Omental fat pad (tissue), 3 donors: ENCODE measurements at regions not wholly inside any gene's neighbourhood (a gene's known extent, or its start where the extent isn't known, plus 50 kb on each side); places are given as distances from the start of the nearest gene placed in this dataset.

Source experiments
- ATAC-seq: fragments of 150-250 bp; one replicate; pipeline ENCODE4 v1.9.1; 2016; ENCODE audit warnings: mild to moderate bottlenecking, moderate library complexity; ENCODE audit not compliant: low FRiP score
- DNase-seq: peaks from one replicate; pipeline ENCODE4 v3.0.0-alpha.2; 2019; ENCODE audit warnings: low spot score
- CTCF ChIP-seq, 3 donors: fragments of 450-650 bp; IDR thresholded peaks; one replicate each; pipeline ENCODE4 v1.5.1; 2016 to 2017; ENCODE audit warnings: antibody characterized with exemption in 3 of 3, mild to moderate bottlenecking in 3 of 3, moderate library complexity in 2 of 3

DNA sequence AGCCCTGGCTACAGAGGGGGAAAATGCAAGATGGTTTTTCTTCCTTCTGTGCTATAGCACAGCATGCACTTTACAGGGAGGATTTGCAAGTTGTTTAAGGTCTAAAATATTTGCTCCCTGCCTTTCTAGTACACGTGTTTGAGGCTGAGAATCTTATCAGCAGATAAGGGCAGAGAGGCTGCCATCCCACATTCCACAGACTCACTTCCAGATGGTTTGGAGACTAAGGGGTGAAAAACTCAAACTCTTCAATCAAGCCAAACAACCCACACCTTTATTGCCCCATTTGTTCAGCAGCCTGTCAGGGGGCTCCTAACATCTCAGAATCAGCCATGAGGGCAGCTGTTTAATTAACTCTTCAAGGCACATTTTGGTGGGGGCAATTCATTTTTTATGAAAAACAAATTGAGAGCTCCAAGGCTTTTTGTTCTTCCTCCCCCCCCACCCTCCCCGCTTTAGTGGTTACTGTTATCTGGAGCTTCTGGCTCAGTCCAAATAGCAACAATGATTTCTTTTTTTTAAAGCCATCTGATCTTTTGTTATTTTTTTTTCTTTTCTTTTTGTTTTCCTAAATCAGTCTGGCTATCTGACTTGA lies 242.6 kb upstream of the NT5C1B start:
- no peak for TF ChIP-seq CTCF (IDR thresholded peaks at IDR 0.05)
- DNase-seq: no peak
- peak; percentile 18 for ATAC-seq

- TF ChIP-seq CTCF (IDR thresholded peaks at IDR 0.05): no peak
- ATAC-seq (no peak), DNase-seq (no peak)
These were observed 241.6 kb upstream of the NT5C1B start for GRCh38 chr2:18830962-18831361.

DNA sequence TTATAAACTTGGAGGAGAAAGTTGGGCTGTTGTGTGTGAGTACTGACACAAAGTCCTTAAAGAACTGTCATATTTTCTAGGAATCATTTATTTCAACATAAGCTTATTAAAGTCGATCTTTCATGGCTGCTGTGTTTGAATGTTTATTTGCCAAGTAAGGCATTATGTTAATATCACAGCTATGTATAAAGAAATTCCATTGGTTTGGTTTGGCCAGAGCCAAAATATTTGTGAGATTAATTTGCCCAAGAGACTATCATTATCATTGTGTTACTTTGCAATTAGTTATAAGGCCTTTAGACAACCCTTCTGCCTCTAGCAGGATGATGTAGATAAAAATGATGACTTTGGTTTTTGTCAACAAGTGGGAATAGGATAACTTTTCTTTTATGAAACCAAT lies 240.6 kb upstream of the NT5C1B start:
- ATAC-seq (peak; percentile 17), DNase-seq (no peak)
- no peak for TF ChIP-seq CTCF (IDR thresholded peaks at IDR 0.05)

- peak; percentile 66 for ATAC-seq
- no peak for TF ChIP-seq CTCF (IDR thresholded peaks at IDR 0.05)
- DNase-seq: no peak
These were observed 240.0 kb upstream of the NT5C1B start for GRCh38 chr2:18829251-18829902.

DNA sequence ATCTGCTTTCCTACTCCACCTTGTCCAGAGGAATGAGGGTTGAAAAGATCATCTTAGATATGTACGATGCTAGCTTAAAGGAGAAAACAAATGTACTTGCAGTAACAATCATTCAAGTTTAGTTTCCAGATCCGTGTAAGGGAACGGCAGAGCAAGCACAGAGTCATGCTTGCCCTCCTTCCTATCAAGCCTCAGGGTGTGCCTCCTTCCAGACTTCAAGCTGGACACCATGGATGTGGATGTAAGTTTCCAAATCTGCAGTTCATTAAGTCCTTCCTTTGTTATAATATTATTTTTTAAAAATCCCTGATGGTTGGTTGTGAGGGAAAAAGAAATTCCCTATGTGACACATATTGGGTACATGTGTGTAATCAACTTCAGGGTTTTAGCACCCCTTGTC lies 238.9 kb upstream of the NT5C1B start:
- no peak for TF ChIP-seq CTCF (IDR thresholded peaks at IDR 0.05)
- no peak for DNase-seq
- no peak for ATAC-seq

DNA sequence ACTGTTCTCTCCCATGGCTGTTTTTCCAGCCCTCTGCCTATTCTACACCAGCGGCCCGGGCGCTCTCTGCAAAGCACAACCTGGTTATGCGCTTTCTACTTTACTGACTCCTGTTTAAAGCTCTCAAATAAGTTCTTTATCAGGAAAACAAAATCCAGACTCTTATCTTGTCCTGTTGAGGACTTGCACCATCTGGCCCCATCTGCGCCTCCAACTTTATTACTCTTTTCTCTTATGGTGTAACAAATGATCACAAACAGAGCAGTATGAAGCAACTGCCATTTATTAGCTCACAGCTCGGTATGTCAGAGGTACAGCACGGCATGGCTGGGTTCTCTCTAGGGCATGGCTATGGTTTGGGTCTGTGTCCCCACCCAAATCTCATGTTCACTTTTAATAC lies 236.5 kb upstream of the NT5C1B start:
- no peak for ATAC-seq
- TF ChIP-seq CTCF (IDR thresholded peaks at IDR 0.05): no peak
- no peak for DNase-seq

GRCh38 chr2:18824915-18825314 lies 235.5 kb upstream of the NT5C1B start:
- no peak for ATAC-seq
- no peak for TF ChIP-seq CTCF (IDR thresholded peaks at IDR 0.05)
- DNase-seq: no peak
